ENCODE measurements at regions not wholly inside any gene's neighbourhood (a gene's known extent, or its start where the extent isn't known, plus 50 kb on each side); places are given as distances from the start of the nearest gene placed in this dataset.

DNA sequence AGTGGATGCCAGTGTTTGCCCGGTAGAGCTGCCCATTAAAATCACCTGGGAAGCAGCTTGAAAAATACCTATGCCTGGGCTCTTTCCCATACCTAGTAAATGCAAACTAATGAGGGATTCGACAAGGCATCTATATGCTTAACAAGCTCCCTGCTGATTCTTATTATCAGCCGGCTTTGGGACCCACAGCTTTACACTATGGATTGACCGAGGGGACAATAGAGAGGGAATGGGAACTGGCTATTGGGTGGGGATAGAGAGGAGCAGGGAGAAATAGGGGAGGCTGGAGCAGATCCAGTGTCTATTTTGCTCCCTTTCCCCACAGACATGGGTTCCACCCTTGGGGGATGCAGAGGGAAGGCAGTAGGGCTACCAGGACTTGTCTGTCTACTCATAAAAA lies 103.1 kb upstream of the TEX13D start:
- Histone ChIP-seq H3K9me3 (no peaks in the 10 kb centered on the region), H3K4me1 (no peaks in the 10 kb centered on the region), H3K36me3 (no peaks in the 10 kb centered on the region), H3K4me3 (no peak overlapping the region), H3K27ac (no peak overlapping the region), H3K27me3 (no peaks in the 10 kb centered on the region)
- TF ChIP-seq CTCF (IDR thresholded peaks at IDR 0.05) = no peak
- DNase-seq (ENCODE audit: low spot score) = no peak

DNA sequence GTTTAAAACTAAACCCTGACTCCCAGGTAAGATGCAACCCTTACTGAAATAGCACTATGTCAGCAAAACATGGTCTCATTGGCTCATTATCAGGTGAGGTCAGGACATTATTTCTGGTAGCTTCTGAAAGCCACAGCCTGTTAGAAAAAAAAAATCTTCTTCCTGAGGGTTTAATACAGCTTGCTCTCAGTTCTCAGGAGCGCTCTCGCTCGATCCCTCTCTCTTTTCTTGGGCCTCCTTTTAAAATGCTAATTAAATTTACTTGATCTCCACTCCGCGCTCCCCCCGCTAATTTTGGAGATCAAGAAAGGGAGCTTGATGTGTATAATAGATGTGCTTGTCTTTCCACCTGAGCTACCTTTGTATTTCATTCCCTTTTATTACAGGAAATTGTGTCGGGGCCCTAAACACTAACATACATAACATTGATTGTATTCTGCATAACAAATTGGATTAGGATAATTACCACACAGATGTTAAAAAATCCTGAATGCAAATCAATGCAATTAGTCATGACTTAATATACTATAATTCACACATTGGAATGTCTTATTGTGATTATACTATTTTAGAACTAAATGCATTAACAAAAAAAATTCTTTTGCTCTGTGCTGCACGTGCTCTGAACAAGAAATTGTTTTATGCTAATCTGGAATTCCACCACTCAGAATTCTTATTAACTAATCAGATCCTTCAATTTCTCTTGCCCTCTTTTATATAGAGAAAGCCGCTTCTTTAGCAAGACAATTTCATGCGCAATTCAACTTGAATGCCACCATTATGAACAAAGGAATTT lies 101.6 kb upstream of the TEX13D start:
- Histone ChIP-seq H3K27me3 (no peaks in the 10 kb centered on the region), H3K27ac (no peak overlapping the region), H3K36me3 (no peaks in the 10 kb centered on the region), H3K4me3 (no peak overlapping the region), H3K9me3 (no peaks in the 10 kb centered on the region), H3K4me1 (no peaks in the 10 kb centered on the region)
- no peak for DNase-seq (ENCODE audit: low spot score)
- no peak for TF ChIP-seq CTCF (IDR thresholded peaks at IDR 0.05)

DNA sequence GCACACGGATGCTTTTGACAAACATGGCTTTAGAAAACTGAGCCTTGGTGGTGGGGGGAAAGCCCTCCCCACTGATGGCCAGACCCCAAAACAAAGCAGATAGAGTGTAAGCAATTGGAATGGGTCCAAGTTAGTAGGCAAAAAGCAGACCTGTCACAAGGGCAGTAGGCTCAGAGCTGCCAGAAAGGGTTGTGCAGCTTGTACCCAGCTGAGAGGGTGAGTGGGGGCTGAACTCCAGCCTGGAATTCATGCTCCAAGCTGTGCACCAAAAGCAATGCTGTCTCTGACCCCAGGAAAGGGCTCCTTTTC lies 101.1 kb upstream of the TEX13D start:
- H3K27me3 ChIP-seq = no peaks in the 10 kb centered on the region
- H3K4me1 ChIP-seq = no peaks in the 10 kb centered on the region
- H3K4me3 ChIP-seq = no peak overlapping the region
- no peak overlapping the region for H3K27ac ChIP-seq
- no peaks in the 10 kb centered on the region for H3K36me3 ChIP-seq
- no peak for TF ChIP-seq CTCF (IDR thresholded peaks at IDR 0.05)
- no peak for DNase-seq (ENCODE audit: low spot score)
- no peaks in the 10 kb centered on the region for H3K9me3 ChIP-seq

DNA sequence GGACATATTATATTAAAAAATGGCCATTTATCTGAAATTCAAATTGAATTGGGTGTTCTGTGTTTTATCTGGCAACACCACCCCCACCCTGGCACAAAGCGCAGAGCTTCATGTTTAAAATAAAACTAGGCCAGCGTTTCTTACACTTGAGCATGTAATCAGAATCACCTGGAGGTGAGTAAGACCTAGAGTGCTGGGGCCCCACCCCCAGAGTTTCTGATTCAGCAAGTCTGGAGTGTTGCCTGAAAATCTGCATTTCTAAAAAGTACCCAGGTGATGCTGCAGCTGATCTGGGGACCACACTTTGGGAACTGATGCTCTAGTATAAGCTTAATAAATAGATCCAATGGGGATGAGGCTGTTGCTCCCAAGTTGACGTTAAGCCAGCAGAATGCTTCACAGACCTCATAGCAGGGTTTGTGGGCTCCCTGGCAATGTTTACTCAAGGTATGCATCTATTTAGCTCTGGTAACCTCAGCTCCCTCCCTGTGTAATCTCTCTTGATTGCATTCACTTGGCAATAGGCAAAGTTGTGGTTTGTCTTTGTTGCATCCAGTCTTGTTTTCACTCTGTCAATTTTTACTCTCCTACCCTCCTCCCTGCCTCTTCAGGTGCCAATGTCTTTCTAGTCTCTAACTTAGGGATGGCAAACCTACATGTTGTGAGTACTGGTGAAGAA lies 99.8 kb upstream of the TEX13D start:
- Histone ChIP-seq H3K36me3 (no peaks in the 10 kb centered on the region), H3K4me3 (no peak overlapping the region), H3K9me3 (no peaks in the 10 kb centered on the region), H3K27me3 (no peaks in the 10 kb centered on the region), H3K4me1 (no peaks in the 10 kb centered on the region), H3K27ac (no peak overlapping the region)
- TF ChIP-seq CTCF (IDR thresholded peaks at IDR 0.05) = no peak
- DNase-seq (ENCODE audit: low spot score) = no peak

DNA sequence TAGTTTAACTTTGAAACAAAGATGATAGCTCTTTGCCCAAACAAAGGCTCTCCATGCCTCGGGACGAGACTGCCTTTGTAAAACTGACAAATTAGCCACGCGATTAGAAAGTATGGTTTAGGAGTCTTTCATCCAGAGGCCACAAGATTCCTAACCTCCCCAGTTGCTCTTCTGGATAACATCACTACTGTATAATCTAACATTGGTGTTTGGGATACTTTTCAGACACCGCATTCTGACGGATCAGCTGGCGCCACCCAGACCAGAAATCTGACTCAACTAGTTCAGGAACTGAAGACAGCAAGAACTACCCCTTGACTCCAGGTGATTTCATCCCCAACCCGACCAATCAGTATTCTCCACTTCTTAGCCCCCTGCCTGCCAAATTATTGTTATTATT lies 98.1 kb upstream of the TEX13D start:
- no peak overlapping the region for H3K27ac ChIP-seq
- H3K9me3 ChIP-seq = no peaks in the 10 kb centered on the region
- TF ChIP-seq CTCF (IDR thresholded peaks at IDR 0.05) = no peak
- no peaks in the 10 kb centered on the region for H3K27me3 ChIP-seq
- H3K36me3 ChIP-seq = no peaks in the 10 kb centered on the region
- H3K4me3 ChIP-seq = no peak overlapping the region
- DNase-seq (ENCODE audit: low spot score) = no peak
- no peaks in the 10 kb centered on the region for H3K4me1 ChIP-seq

Measured in right atrium auricular region (tissue), 2 donors.